ENCODE measurements at regions not wholly inside any gene's neighbourhood (a gene's known extent, or its start where the extent isn't known, plus 50 kb on each side); places are given as distances from the start of the nearest gene placed in this dataset.

GRCh38 chr3:167913219-167913835 lies 177.8 kb downstream of the SERPINI1 start:
- no peak overlapping the region for H3K4me3 ChIP-seq (ENCODE audit: low read depth, low read length)
- peak; percentile 14 for TF ChIP-seq CTCF (conservative IDR thresholded peaks at IDR 0.05; ENCODE audit: low read depth, low read length)
- DNase-seq (ENCODE audit: low read depth): peak; percentile 23

- DNase-seq (ENCODE audit: low read depth): no peak
- no peak for TF ChIP-seq CTCF (conservative IDR thresholded peaks at IDR 0.05; ENCODE audit: low read depth, low read length)
- no peak overlapping the region for H3K4me3 ChIP-seq (ENCODE audit: low read depth, low read length)
Measured at GRCh38 chr3:167909952-167910351, 174.4 kb downstream of the SERPINI1 start.

GRCh38 chr3:167909504-167909896 lies 174.0 kb downstream of the SERPINI1 start:
- TF ChIP-seq CTCF (conservative IDR thresholded peaks at IDR 0.05; ENCODE audit: low read depth, low read length): no peak
- DNase-seq (ENCODE audit: low read depth): no peak
- no peak overlapping the region for H3K4me3 ChIP-seq (ENCODE audit: low read depth, low read length)

GRCh38 chr3:167908746-167909503 lies 173.4 kb downstream of the SERPINI1 start:
- no peak for DNase-seq (ENCODE audit: low read depth)

GRCh38 chr3:167908221-167908620 lies 172.7 kb downstream of the SERPINI1 start:
- H3K4me3 ChIP-seq (ENCODE audit: low read depth, low read length): no peak overlapping the region
- DNase-seq (ENCODE audit: low read depth): no peak
- TF ChIP-seq CTCF (conservative IDR thresholded peaks at IDR 0.05; ENCODE audit: low read depth, low read length): no peak

More at GRCh38 chr3:167908746-167909503, 173.4 kb downstream of the SERPINI1 start:
- TF ChIP-seq CTCF (conservative IDR thresholded peaks at IDR 0.05; ENCODE audit: low read depth, low read length): no peak
- H3K4me3 ChIP-seq (ENCODE audit: low read depth, low read length): no peak overlapping the region

GRCh38 chr3:167901138-167901537 lies 165.6 kb downstream of the SERPINI1 start:
- no peak overlapping the region for H3K4me3 ChIP-seq (ENCODE audit: low read depth, low read length)
- no peak for DNase-seq (ENCODE audit: low read depth)
- TF ChIP-seq CTCF (conservative IDR thresholded peaks at IDR 0.05; ENCODE audit: low read depth, low read length): no peak

GRCh38 chr3:167899093-167899492 lies 163.6 kb downstream of the SERPINI1 start:
- no peak for DNase-seq (ENCODE audit: low read depth)
- H3K4me3 ChIP-seq (ENCODE audit: low read depth, low read length): no peak overlapping the region
- no peak for TF ChIP-seq CTCF (conservative IDR thresholded peaks at IDR 0.05; ENCODE audit: low read depth, low read length)

Measured in choroid plexus epithelial cell (primary cell).